Stomach (tissue), 8 donors: ENCODE measurements at regions not wholly inside any gene's neighbourhood (a gene's known extent, or its start where the extent isn't known, plus 50 kb on each side); places are given as distances from the start of the nearest gene placed in this dataset.

Experiments
- DNase-seq, 2 donors: peaks; one replicate each; pipeline versions ENCODE4 v3.0.0 to v3.0.0-alpha.2; 2013 to 2019
- H3K27ac ChIP-seq, 5 donors: fragments of 200-600 bp in 4 of 5; sonication (generic) in 4 of 5; one replicate each; pipeline ENCODE4 v1.5.1; 2013 to 2019; ENCODE audit warnings: mild to moderate bottlenecking in 1 of 5, moderate library complexity in 1 of 5
- H3K27me3 ChIP-seq, 3 donors: fragments of 200-600 bp; sonication (generic); one replicate each; pipeline ENCODE4 v1.5.1; 2017 to 2019; ENCODE audit warnings: mixed run types in 1 of 3
- H3K36me3 ChIP-seq, 4 donors: fragments of 200-600 bp; sonication (generic); 1 replicate in 3 of 4; 2 replicates in 1 of 4; pipeline ENCODE4 v1.5.1; 2016 to 2019
- H3K4me1 ChIP-seq, 4 donors: fragments of 200-600 bp; sonication (generic); one replicate each; pipeline ENCODE4 v1.5.1; 2016 to 2019
- H3K4me3 ChIP-seq, 4 donors: fragments of 200-600 bp; sonication (generic) in 3 of 4; one replicate each; pipeline ENCODE4 v1.5.1; 2016 to 2019; ENCODE audit warnings: mild to moderate bottlenecking in 1 of 4
- H3K9me3 ChIP-seq, 4 donors: fragments of 200-600 bp; sonication (generic); one replicate each; pipeline ENCODE4 v1.5.1; 2016 to 2019
- EP300 ChIP-seq: sonication (generic); formaldehyde crosslinking; IDR thresholded peaks from one replicate; pipeline ENCODE4 v1.6.1; 2017; ENCODE audit warnings: antibody characterized with exemption
- POLR2A ChIP-seq, 4 donors: fragments of 450-650 bp; IDR thresholded peaks; one replicate each; pipeline ENCODE4 v1.6.1; 2016; ENCODE audit warnings: antibody characterized with exemption in 4 of 4, control low read depth in 2 of 4, mild to moderate bottlenecking in 1 of 4, moderate library complexity in 1 of 4
- POLR2AphosphoS5 ChIP-seq, 3 donors: sonication (generic); formaldehyde crosslinking; IDR thresholded peaks; one replicate each; pipeline ENCODE4 v1.6.1; 2016; ENCODE audit warnings: antibody characterized with exemption in 3 of 3
- WGBS, 5 donors: extraction: QIAGEN DNeasy Blood & Tissue Kit in 3 of 5; methylation state at CpG; one replicate each; pipeline versions ENCODE4 v1.1.5 to v1.1.7; 2013 to 2018; 5-methylcytosine and 5-hydroxymethylcytosine counted together
- intact Hi-C: fragments of 100-400 bp; cut with DNase I; formaldehyde crosslinking; loops from one replicate; pipeline ENCODE4 v1.15.1; 2023; ENCODE audit warnings: low total_unique reads
- TF ChIP-seq, protein P1 (sequence below), 7 experiments: fragments of 450-650 bp in 4 of 7; fragments of 200-600 bp in 3 of 7; sonication (generic) in 3 of 7; IDR thresholded peaks; one replicate each; pipeline ENCODE4 v1.5.1; 2016 to 2019; ENCODE audit warnings: antibody characterized with exemption in 7 of 7, control low read depth in 2 of 7, mild to moderate bottlenecking in 1 of 7
- donor health status: healthy with polysubstance abuse.
- donor health status: Bipolar disorder and iron deficiency.
- donor health status: healthy.

DNA sequence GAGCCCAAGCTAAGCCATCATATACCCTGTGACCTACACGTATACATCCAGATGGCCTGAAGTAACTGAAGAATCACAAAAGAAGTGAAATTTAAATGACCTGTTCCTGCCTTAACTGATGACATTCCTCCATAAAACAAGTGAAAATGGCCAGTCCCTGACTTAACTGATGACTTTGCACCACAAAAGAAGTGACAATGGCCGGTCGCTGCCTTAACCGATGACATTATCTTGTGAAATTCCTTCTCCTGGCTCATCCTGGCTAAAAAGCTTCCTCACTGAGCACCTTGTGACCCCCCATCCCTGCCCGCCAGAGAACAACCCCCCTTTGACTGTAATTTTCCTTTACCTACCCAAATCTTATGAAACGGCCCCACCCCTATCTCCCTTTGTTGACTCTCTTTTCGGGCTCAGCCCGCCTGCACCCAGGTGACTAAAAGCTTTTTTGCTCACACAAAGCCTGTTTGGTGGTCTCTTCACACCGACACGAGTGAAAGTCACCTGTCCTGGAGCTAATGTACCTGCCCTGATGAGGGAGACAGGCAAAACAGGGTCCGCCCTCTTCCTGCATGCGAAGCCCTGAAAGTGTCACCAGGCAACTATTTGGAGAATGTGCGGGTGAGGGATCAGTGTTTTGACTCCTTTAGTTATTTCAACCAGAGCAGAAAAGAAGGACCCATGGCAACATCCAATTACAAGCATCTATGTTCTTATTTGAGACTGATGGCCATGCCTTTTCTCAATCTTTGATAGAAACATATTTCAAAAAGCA lies 266.1 kb downstream of the SMARCA2 start:
- H3K27ac ChIP-seq = no peak overlapping the region
- intact Hi-C loops = no loop called here
- 74 to 81% (median 78%) methylated on average over 13 of the region's 13 CpGs for WGBS, 5 donors
- no peak for TF ChIP-seq POLR2AphosphoS5 (IDR thresholded peaks at IDR 0.05)
- no peaks in the 10 kb centered on the region for H3K27me3 ChIP-seq
- no peak overlapping the region for H3K4me3 ChIP-seq
- DNase-seq = no peak
- no peaks in the 10 kb centered on the region for H3K36me3 ChIP-seq
- no peaks in the 10 kb centered on the region for H3K4me1 ChIP-seq
- H3K9me3 ChIP-seq = no peaks in the 10 kb centered on the region

DNA sequence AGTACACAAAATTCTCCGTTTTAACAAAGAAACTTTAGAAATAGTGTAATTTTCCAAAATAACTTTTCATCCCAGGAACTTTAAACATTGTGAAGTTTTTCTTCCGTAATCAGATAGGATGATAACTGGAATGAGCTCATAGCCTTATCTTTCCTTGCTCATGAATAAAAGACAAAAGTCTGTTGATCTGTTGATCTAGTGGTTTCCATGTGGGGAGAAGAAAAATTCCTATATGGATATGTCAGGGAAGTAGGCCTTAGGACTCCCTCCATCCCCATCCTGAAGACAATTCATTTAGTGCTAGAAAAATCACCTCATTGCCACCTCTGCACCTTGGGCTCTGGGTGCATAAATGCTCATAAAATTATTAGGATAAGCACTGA lies 266.6 kb downstream of the SMARCA2 start:
- intact Hi-C loops = no loop called here
- Histone ChIP-seq H3K9me3 (no peaks in the 10 kb centered on the region), H3K4me3 (no peak overlapping the region), H3K27ac (no peak overlapping the region), H3K27me3 (no peaks in the 10 kb centered on the region), H3K4me1 (no peaks in the 10 kb centered on the region), H3K36me3 (no peaks in the 10 kb centered on the region)
- TF ChIP-seq POLR2AphosphoS5 (IDR thresholded peaks at IDR 0.05) (no peak), POLR2A (IDR thresholded peaks at IDR 0.05) (no peak), EP300 (no peak)
- TF ChIP-seq, protein P1, sequence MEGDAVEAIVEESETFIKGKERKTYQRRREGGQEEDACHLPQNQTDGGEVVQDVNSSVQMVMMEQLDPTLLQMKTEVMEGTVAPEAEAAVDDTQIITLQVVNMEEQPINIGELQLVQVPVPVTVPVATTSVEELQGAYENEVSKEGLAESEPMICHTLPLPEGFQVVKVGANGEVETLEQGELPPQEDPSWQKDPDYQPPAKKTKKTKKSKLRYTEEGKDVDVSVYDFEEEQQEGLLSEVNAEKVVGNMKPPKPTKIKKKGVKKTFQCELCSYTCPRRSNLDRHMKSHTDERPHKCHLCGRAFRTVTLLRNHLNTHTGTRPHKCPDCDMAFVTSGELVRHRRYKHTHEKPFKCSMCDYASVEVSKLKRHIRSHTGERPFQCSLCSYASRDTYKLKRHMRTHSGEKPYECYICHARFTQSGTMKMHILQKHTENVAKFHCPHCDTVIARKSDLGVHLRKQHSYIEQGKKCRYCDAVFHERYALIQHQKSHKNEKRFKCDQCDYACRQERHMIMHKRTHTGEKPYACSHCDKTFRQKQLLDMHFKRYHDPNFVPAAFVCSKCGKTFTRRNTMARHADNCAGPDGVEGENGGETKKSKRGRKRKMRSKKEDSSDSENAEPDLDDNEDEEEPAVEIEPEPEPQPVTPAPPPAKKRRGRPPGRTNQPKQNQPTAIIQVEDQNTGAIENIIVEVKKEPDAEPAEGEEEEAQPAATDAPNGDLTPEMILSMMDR (IDR thresholded peaks at IDR 0.05) = no peak
- WGBS, 5 donors = 67 to 89% (median 86%) methylated on average over 2 of the region's 2 CpGs
- DNase-seq = no peak

DNA sequence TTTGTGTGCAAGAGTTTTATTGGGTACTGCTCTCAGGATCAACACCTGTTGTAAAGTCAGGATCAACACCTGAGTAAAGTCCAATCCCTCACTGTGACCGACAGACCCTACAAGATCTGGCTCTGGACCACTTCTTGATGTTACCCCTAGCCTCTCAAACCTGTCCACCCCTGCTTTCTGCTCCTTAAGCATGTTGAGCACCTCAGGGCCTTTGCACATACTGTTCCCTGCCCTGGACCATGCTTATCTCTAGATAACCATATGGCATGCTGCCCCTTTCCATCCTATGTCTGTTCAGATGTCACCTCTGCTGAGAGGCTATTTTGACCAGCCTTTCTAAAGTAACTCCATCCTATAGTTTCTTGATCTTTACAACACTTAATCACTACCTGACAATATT lies 269.6 kb downstream of the SMARCA2 start:
- WGBS, 5 donors = 74 to 90% (median 88%) methylated on average over 1 of the region's 1 CpG
- no peak for TF ChIP-seq EP300
- no peak for TF ChIP-seq POLR2A (IDR thresholded peaks at IDR 0.05)
- TF ChIP-seq POLR2AphosphoS5 (IDR thresholded peaks at IDR 0.05) = no peak
- no peaks in the 10 kb centered on the region for H3K9me3 ChIP-seq
- H3K27me3 ChIP-seq = no peaks in the 10 kb centered on the region
- H3K36me3 ChIP-seq = no peaks in the 10 kb centered on the region
- no peak for DNase-seq
- H3K4me3 ChIP-seq = no peak overlapping the region
- H3K27ac ChIP-seq = no peak overlapping the region
- no peaks in the 10 kb centered on the region for H3K4me1 ChIP-seq
- intact Hi-C loops = no loop called here

DNA sequence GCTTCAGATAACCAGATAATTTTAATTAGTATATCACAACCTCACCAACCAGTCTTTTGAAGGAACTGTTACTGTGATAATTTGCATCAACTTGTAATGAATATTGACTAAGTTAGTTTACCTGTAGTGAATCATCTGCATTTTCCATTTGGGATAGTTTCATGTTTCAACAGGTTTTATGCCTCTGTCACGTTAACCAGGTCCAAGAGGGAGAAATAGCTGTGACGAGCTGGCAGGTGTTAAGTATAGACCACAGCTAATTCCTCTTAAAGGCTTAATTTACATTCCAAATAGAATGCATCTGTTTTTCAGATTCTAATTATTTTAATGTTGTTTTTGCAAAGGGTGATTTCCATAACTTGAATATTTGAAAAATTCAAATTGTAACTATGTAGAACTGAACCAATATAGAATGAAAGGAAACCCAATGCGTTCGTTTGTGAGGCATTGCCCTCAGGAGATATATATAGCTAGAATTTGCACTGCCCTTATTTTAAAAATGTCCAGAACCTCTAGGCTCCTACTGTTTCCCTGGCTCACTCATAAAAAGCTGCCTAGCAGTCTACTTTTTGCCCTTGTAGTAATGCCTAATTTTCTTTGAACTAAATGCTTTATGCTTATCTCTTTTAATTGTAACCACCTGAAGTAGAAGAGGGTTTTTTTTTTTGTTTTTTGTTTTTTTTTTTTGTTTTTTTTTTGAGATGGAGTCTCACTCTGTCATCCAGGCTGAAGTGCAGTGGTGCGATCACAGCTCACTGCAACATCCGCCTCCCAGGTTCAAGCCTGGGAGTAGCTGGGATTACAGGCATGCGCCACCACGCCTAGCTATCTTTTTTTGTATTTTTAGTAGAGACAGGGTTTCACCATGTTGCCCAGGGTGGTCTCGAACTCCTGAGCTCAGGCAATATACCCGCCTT lies 270.5 kb downstream of the SMARCA2 start:
- intact Hi-C loops = no loop called here
- Histone ChIP-seq H3K27ac (no peak overlapping the region), H3K27me3 (no peaks in the 10 kb centered on the region), H3K36me3 (no peaks in the 10 kb centered on the region), H3K4me3 (no peak overlapping the region), H3K9me3 (no peaks in the 10 kb centered on the region), H3K4me1 (no peaks in the 10 kb centered on the region)
- 78 to 89% (median 87%) methylated on average over 10 of the region's 10 CpGs for WGBS, 5 donors
- TF ChIP-seq POLR2A (IDR thresholded peaks at IDR 0.05) (no peak), EP300 (no peak), POLR2AphosphoS5 (IDR thresholded peaks at IDR 0.05) (no peak)
- TF ChIP-seq, protein P1 (IDR thresholded peaks at IDR 0.05) = no peak
- no peak for DNase-seq

DNA sequence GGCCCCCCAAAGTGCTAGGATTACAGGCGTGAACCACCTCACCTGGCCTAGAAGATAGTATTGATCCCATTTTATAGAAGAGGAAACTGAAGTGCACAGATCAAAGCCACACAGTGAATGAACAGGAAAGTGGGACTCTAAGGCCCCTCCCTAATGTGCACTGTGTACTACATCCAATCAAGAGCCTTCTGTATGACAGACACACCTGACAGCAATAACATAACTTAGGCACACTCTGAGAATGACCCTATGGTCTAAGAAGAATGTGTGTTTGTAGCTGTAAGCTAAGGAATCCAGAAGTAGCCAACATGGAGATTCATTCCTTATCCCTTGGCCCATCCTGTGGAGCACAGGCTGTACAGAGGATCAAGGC lies 271.2 kb downstream of the SMARCA2 start:
- WGBS, 5 donors = 83 to 97% (median 92%) methylated on average over 1 of the region's 1 CpG
- H3K4me3 ChIP-seq = no peak overlapping the region
- H3K4me1 ChIP-seq = no peaks in the 10 kb centered on the region
- TF ChIP-seq EP300 = no peak
- TF ChIP-seq, protein P1 (IDR thresholded peaks at IDR 0.05) = no peak
- TF ChIP-seq POLR2A (IDR thresholded peaks at IDR 0.05) = no peak
- TF ChIP-seq POLR2AphosphoS5 (IDR thresholded peaks at IDR 0.05) = no peak
- H3K27me3 ChIP-seq = no peaks in the 10 kb centered on the region
- H3K9me3 ChIP-seq = no peaks in the 10 kb centered on the region
- intact Hi-C loops = no loop called here
- H3K36me3 ChIP-seq = no peaks in the 10 kb centered on the region
- DNase-seq = no peak
- no peak overlapping the region for H3K27ac ChIP-seq
